Gastrocnemius medialis (tissue), 4 donors: ENCODE measurements at regions not wholly inside any gene's neighbourhood (a gene's known extent, or its start where the extent isn't known, plus 50 kb on each side); places are given as distances from the start of the nearest gene placed in this dataset.

Experiments used
- ATAC-seq, 2 donors: fragments of 150-250 bp; one replicate each; pipeline ENCODE4 v1.9.1; 2016
- DNase-seq, 2 donors: peaks; one replicate each; pipeline ENCODE4 v3.0.0-alpha.2; 2019
- H3K27ac ChIP-seq, 4 donors: fragments of 200-600 bp; sonication (generic); 1 replicate in 1 of 4; 2 replicates in 3 of 4; pipeline ENCODE4 v1.5.1; 2016 to 2018; ENCODE audit warnings: mild to moderate bottlenecking in 2 of 4, moderate library complexity in 1 of 4
- H3K27me3 ChIP-seq, 3 donors: fragments of 200-600 bp; sonication (generic) in 2 of 3; 1 replicate in 1 of 3; 2 replicates in 2 of 3; pipeline versions ENCODE4 v1.5.1 to v1.6.0; 2016 to 2019; ENCODE audit warnings: mild to moderate bottlenecking in 1 of 3, moderate library complexity in 1 of 3
- H3K36me3 ChIP-seq, 2 donors: fragments of 200-600 bp; sonication (generic) in 1 of 2; one replicate each; pipeline ENCODE4 v1.5.1; 2017 to 2018
- H3K4me1 ChIP-seq, 2 donors: fragments of 200-600 bp; sonication (generic) in 1 of 2; one replicate each; pipeline ENCODE4 v1.5.1; 2016 to 2017; ENCODE audit warnings: mild to moderate bottlenecking in 2 of 2
- H3K4me3 ChIP-seq, 4 donors: fragments of 200-600 bp; sonication (generic) in 3 of 4; 1 replicate in 1 of 4; 2 replicates in 3 of 4; pipeline ENCODE4 v1.5.1; 2016 to 2019; ENCODE audit warnings: mild to moderate bottlenecking in 2 of 4
- H3K9me3 ChIP-seq, 3 donors: fragments of 200-600 bp; sonication (generic) in 2 of 3; 1 replicate in 1 of 3; 2 replicates in 2 of 3; pipeline ENCODE4 v1.5.1; 2016 to 2019
- POLR2A ChIP-seq, 2 donors: fragments of 450-650 bp; IDR thresholded peaks; one replicate each; pipeline ENCODE4 v1.6.1; 2017; ENCODE audit warnings: antibody characterized with exemption in 2 of 2, mild to moderate bottlenecking in 2 of 2, moderate library complexity in 2 of 2
- in situ Hi-C, 4 donors: fragments of 200-750 bp; cut with MboI; loops; one replicate each; pipeline versions ENCODE4 v1.15.0 to v1.8.0; 2017; ENCODE audit warnings: low sequenced_read_pairs in 4 of 4
- intact Hi-C: fragments of 100-400 bp; cut with DNase I; formaldehyde crosslinking; loops from one replicate; pipeline ENCODE4 v1.15.1; 2023; ENCODE audit warnings: low total_unique reads
- TF ChIP-seq, protein P1 (sequence below), 5 experiments: fragments of 450-650 bp in 3 of 5; fragments of 200-600 bp in 2 of 5; sonication (generic) in 2 of 5; IDR thresholded peaks in 4 of 5; conservative IDR thresholded peaks in 1 of 5; 1 replicate in 4 of 5; 2 replicates in 1 of 5; pipeline ENCODE4 v1.5.1; 2016 to 2019; ENCODE audit warnings: antibody characterized with exemption in 5 of 5, mild to moderate bottlenecking in 3 of 5, moderate library complexity in 3 of 5

- no peak for ATAC-seq
- H3K36me3 ChIP-seq: no peaks in the 10 kb centered on the region
- H3K27ac ChIP-seq: no peak overlapping the region
- H3K27me3 ChIP-seq: no peaks in the 10 kb centered on the region
- DNase-seq: no peak
- no peak overlapping the region for H3K4me3 ChIP-seq
- no peaks in the 10 kb centered on the region for H3K4me1 ChIP-seq
- in situ Hi-C loops (loop anchor here in 1 of 4 donors (25.0 kb wide), 1 partner anchor 93 kb away; no protein-coding TSS in a partner anchor), intact Hi-C loops (no loop called here)
- no peak for TF ChIP-seq POLR2A (IDR thresholded peaks at IDR 0.05)
- TF ChIP-seq, protein P1, sequence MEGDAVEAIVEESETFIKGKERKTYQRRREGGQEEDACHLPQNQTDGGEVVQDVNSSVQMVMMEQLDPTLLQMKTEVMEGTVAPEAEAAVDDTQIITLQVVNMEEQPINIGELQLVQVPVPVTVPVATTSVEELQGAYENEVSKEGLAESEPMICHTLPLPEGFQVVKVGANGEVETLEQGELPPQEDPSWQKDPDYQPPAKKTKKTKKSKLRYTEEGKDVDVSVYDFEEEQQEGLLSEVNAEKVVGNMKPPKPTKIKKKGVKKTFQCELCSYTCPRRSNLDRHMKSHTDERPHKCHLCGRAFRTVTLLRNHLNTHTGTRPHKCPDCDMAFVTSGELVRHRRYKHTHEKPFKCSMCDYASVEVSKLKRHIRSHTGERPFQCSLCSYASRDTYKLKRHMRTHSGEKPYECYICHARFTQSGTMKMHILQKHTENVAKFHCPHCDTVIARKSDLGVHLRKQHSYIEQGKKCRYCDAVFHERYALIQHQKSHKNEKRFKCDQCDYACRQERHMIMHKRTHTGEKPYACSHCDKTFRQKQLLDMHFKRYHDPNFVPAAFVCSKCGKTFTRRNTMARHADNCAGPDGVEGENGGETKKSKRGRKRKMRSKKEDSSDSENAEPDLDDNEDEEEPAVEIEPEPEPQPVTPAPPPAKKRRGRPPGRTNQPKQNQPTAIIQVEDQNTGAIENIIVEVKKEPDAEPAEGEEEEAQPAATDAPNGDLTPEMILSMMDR (IDR thresholded peaks at IDR 0.05 in 4 of 5, conservative IDR thresholded peaks at IDR 0.05 in 1 of 5): no peak
- no peaks in the 10 kb centered on the region for H3K9me3 ChIP-seq
Observed at GRCh38 chr2:145344076-145344724, 824.3 kb upstream of the ZEB2 start.

DNA sequence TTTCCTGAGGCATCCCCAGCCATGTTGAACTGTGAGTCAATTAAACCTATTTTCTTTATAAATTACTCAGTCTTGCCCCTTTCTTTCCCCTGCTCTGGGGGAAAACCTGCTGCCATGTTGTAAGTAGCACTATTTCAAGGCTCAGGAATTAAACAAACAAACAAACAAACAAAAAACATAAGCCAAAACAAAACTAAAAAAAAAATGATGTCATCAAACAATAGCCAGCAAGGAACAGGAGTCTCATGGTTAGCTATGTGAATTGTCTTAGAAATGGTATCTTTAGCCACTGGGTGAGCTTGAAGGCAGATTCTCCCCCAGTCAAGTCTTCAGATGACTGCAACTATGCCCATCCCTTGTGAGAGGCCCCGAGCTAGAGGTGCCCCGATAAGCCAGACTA lies 823.4 kb upstream of the ZEB2 start:
- Histone ChIP-seq H3K36me3 (no peaks in the 10 kb centered on the region), H3K4me3 (no peak overlapping the region), H3K9me3 (no peaks in the 10 kb centered on the region), H3K4me1 (no peaks in the 10 kb centered on the region), H3K27me3 (no peaks in the 10 kb centered on the region), H3K27ac (no peak overlapping the region)
- TF ChIP-seq POLR2A (IDR thresholded peaks at IDR 0.05): no peak
- TF ChIP-seq, protein P1 (IDR thresholded peaks at IDR 0.05 in 4 of 5, conservative IDR thresholded peaks at IDR 0.05 in 1 of 5): no peak
- in situ Hi-C loops: loop anchor here in 1 of 4 donors (25.0 kb wide), 1 partner anchor 94 kb away; no protein-coding TSS in a partner anchor
- DNase-seq (no peak), ATAC-seq (no peak)
- intact Hi-C loops: no loop called here

GRCh38 chr2:145341536-145341935 lies 821.6 kb upstream of the ZEB2 start:
- no peaks in the 10 kb centered on the region for H3K27me3 ChIP-seq
- in situ Hi-C loops: loop anchor here in 1 of 4 donors (25.0 kb wide), 1 partner anchor 96 kb away; no protein-coding TSS in a partner anchor
- no peak for ATAC-seq
- intact Hi-C loops: no loop called here
- no peak overlapping the region for H3K4me3 ChIP-seq
- H3K4me1 ChIP-seq: no peaks in the 10 kb centered on the region
- DNase-seq: no peak
- TF ChIP-seq POLR2A (IDR thresholded peaks at IDR 0.05): no peak
- TF ChIP-seq, protein P1 (IDR thresholded peaks at IDR 0.05 in 4 of 5, conservative IDR thresholded peaks at IDR 0.05 in 1 of 5): no peak
- no peak overlapping the region for H3K27ac ChIP-seq
- H3K9me3 ChIP-seq: no peaks in the 10 kb centered on the region
- H3K36me3 ChIP-seq: no peaks in the 10 kb centered on the region

GRCh38 chr2:145339646-145340045 lies 819.7 kb upstream of the ZEB2 start:
- in situ Hi-C loops: loop anchor here in 1 of 4 donors (25.0 kb wide), 1 partner anchor 98 kb away; no protein-coding TSS in a partner anchor
- Histone ChIP-seq H3K4me1 (no peaks in the 10 kb centered on the region), H3K4me3 (no peak overlapping the region)

More at GRCh38 chr2:145339646-145340045, 819.7 kb upstream of the ZEB2 start:
- DNase-seq (no peak), ATAC-seq (no peak)
- intact Hi-C loops: no loop called here
- Histone ChIP-seq H3K36me3 (no peaks in the 10 kb centered on the region), H3K9me3 (no peaks in the 10 kb centered on the region), H3K27me3 (no peaks in the 10 kb centered on the region), H3K27ac (no peak overlapping the region)
- TF ChIP-seq, protein P1 (IDR thresholded peaks at IDR 0.05 in 4 of 5, conservative IDR thresholded peaks at IDR 0.05 in 1 of 5): no peak
- no peak for TF ChIP-seq POLR2A (IDR thresholded peaks at IDR 0.05)
